ENCODE measurements at regions not wholly inside any gene's neighbourhood (a gene's known extent, or its start where the extent isn't known, plus 50 kb on each side); places are given as distances from the start of the nearest gene placed in this dataset.

- Mint-ChIP-seq H3K27ac (no peak overlapping the region), H3K4me1 (no peaks in the 10 kb centered on the region), H3K9me3 (no peaks in the 10 kb centered on the region), H3K4me3 (no peak overlapping the region), H3K27me3 (ENCODE audit: low read depth) (no peaks in the 10 kb centered on the region; the same call in 1 of the 2 replicates), H3K36me3 (ENCODE audit: insufficient read depth in 1 of 3, low read depth in 3 of 3) (no peaks in the 10 kb centered on the region)
- Histone ChIP-seq H2BK12ac (ENCODE audit: insufficient read length, low read depth, low read length) (no peak overlapping the region), H3K23me2 (ENCODE audit: insufficient read length, low read depth, low read length, poor library complexity, severe bottlenecking) (no peaks in the 10 kb centered on the region), H4K91ac (ENCODE audit: insufficient read length, low read depth, low read length) (no peak overlapping the region), H3K14ac (ENCODE audit: insufficient read depth, low read length) (no peak overlapping the region), H3K4me2 (ENCODE audit: insufficient read depth, insufficient read length, low read length) (no peak overlapping the region), H3K9ac (ENCODE audit: extremely low read depth, insufficient read length, low read length) (no peak overlapping the region), H2BK120ac (ENCODE audit: low read depth, low read length, poor library complexity, severe bottlenecking) (no peak overlapping the region), H3K23ac (ENCODE audit: insufficient read length, low read depth, low read length) (no peak overlapping the region), H3K27ac (ENCODE audit: insufficient read length, low read depth, low read length) (no peak overlapping the region), H3K9me3 (ENCODE audit: control insufficient read depth, low read depth, low read length) (no peaks in the 10 kb centered on the region), H2BK5ac (ENCODE audit: insufficient read length, low read length) (no peak overlapping the region), H2AFZ (ENCODE audit: low read length) (no peak overlapping the region), H4K5ac (ENCODE audit: insufficient read length, low read depth, low read length) (no peak overlapping the region), H4K8ac (replicated peaks; ENCODE audit: insufficient read length, low read depth, low read length) (no peak overlapping the region), H3T11ph (ENCODE audit: low read length) (no peak overlapping the region), H3K56ac (ENCODE audit: insufficient read length, low read depth, low read length) (no peak overlapping the region), H3K79me1 (ENCODE audit: insufficient read depth, low read depth, low read length, poor library complexity, severe bottlenecking) (no peaks in the 10 kb centered on the region), H3K4me1 (ENCODE audit: insufficient read depth, low read length) (no peaks in the 10 kb centered on the region), H3K79me2 (ENCODE audit: insufficient read depth, low read length) (no peaks in the 10 kb centered on the region), H2AK5ac (ENCODE audit: insufficient read length, low read length) (no peak overlapping the region), H4K20me1 (ENCODE audit: control insufficient read depth, insufficient read depth, insufficient read length) (no peaks in the 10 kb centered on the region), H2BK15ac (ENCODE audit: low read depth, low read length) (no peak overlapping the region), H3K27me3 (ENCODE audit: insufficient read depth, low read length) (no peaks in the 10 kb centered on the region), H2BK20ac (ENCODE audit: low read depth, low read length, poor library complexity, severe bottlenecking) (no peak overlapping the region), H3K18ac (ENCODE audit: insufficient read length, low read depth, low read length) (no peak overlapping the region), H3K4ac (ENCODE audit: low read depth, low read length) (no peak overlapping the region)
- no CpG with 5 or more reads among the region's 1 CpG for WGBS (ENCODE audit: extremely low coverage, insufficient read length, low lambda C conversion rate)
- no peak for DNase-seq
- TF ChIP-seq, protein P1, sequence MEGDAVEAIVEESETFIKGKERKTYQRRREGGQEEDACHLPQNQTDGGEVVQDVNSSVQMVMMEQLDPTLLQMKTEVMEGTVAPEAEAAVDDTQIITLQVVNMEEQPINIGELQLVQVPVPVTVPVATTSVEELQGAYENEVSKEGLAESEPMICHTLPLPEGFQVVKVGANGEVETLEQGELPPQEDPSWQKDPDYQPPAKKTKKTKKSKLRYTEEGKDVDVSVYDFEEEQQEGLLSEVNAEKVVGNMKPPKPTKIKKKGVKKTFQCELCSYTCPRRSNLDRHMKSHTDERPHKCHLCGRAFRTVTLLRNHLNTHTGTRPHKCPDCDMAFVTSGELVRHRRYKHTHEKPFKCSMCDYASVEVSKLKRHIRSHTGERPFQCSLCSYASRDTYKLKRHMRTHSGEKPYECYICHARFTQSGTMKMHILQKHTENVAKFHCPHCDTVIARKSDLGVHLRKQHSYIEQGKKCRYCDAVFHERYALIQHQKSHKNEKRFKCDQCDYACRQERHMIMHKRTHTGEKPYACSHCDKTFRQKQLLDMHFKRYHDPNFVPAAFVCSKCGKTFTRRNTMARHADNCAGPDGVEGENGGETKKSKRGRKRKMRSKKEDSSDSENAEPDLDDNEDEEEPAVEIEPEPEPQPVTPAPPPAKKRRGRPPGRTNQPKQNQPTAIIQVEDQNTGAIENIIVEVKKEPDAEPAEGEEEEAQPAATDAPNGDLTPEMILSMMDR (conservative IDR thresholded peaks at IDR 0.05) = no peak
Measured at GRCh38 chr6:91500689-91501303, 913.9 kb upstream of the MAP3K7 start.

Measured in H9 (cell line).